Activated CD8-positive, alpha-beta memory T cell treated with anti-CD3 and anti-CD28 coated beads, Interleukin-2, amount 50 U/mL, for 4 hours (primary cell): ENCODE measurements at regions not wholly inside any gene's neighbourhood (a gene's known extent, or its start where the extent isn't known, plus 50 kb on each side); places are given as distances from the start of the nearest gene placed in this dataset.
"Not testable (repeated sequence)": the region's sequence is repeated elsewhere in the genome, so short reads cannot be mapped to it uniquely, and the experiment has no call there.

Experiments used
- DNase-seq: peaks from one replicate; pipeline ENCODE4 v3.0.0-alpha.2; 2020

DNA sequence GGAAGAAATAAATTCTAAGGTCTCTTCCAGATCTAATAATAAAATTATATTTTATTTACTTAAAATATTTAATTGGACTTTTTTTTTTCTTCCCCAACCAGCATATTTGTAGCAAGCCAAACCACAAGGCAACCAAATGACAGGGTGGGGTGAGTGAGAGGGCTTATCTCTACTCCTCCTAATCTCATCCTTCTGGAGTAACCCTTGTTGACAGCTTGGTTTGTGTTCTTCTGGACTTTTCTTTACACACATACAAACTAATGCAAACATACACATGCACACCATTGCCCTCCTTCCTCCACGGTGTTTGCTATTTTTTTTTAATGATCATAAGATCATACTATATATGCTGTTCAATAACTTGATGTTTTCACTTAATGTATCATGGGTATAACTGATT lies 383.1 kb downstream of the DLEU7 start:
- no peak for DNase-seq

DNA sequence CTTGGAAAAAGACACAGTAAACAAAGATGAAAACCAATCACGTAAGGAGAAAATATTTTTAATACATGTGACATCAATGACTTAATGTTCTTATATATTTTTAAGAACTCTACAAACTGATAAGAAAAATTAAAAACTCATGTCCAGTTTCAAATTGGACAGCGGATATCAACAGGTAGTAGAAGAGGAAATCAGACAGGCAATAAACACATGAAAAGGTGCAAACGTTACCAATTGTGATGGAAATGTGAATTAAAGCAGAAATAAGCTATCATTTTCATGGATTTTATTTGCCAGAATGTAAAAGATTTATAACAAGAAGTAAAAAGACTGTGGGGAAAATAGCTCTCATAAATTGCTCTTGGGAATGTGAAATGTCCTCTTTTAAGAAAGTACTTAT lies 382.3 kb downstream of the DLEU7 start:
- no peak for DNase-seq

DNA sequence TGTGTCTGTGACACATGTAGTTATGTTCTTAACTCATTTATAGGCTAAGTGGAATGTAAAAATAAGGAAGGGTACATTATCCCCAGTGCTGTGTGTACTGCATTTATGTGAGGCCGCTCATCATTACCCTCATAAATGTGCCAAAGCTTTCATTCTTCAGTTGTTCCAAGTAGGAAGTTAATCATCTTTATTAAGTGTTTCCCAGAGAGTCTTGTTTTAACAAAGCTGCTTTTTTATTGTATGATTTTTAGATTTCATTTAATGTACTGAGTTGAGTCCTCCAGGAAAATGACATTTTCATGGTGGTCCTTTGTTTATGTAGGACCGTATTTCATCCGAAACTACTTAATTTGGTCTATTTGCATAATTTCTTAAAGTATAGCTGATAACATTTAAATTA lies 379.8 kb downstream of the DLEU7 start:
- no peak for DNase-seq

DNA sequence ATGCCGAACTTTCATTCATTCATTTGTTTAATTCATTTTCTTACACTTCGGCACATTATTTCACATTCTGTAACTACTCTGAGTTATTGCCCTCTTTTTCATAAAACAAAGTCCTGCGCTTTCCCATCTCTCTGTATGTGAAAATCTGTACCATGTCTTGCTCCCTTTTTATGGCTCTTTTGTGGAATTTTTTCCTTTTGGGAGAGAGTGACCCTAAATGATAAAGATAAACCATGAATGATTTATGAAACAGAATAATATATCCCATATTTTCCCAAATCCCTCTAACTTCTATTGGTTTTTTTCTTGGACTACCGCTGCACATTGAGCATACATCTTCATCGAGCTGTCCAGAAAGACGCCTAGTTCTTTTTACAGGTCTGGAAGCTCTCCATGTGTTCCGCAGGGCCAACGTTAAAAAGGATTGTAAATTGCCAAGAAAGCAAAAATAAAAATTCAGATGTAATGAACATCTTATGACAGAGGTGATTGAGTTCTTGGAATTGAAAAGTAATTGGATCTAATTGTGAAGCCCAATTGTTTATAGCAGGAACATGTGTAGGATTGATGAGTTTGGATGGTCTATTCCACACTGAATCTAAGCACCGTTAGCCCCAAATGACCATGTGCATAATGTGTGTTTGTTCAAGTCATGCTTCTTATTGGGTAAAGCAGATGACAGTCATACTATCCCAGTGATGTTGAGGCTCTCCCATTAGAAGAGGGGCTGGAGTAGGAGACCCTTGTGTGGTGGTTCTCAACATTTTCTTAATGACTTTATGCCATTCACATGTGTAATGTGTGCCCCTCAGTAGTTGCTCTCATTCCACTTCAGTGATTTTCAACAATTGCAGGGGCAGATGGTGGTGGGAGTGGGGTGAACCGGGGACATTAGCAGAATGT lies 378.9 kb downstream of the DLEU7 start:
- DNase-seq, result no peak

DNA sequence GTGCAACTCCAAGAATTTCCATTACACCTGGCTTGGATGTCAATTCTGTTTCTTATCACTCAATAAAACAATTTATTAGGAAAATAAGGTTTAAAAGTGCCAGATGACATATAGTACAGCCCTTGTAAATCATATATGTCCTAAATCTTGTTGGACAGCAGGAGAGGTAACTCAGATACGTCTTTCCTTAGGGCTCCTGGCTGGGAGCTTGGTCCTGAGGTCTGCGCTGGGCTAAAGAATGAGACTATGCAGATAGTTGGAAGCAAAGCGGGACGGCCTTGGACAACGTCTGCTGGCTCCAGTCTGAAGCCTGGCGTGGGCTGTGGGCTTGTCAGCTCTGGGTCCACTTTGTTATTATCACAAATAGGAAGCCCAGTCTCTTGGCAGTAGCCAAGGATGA lies 377.0 kb downstream of the DLEU7 start:
- DNase-seq, result no peak

DNA sequence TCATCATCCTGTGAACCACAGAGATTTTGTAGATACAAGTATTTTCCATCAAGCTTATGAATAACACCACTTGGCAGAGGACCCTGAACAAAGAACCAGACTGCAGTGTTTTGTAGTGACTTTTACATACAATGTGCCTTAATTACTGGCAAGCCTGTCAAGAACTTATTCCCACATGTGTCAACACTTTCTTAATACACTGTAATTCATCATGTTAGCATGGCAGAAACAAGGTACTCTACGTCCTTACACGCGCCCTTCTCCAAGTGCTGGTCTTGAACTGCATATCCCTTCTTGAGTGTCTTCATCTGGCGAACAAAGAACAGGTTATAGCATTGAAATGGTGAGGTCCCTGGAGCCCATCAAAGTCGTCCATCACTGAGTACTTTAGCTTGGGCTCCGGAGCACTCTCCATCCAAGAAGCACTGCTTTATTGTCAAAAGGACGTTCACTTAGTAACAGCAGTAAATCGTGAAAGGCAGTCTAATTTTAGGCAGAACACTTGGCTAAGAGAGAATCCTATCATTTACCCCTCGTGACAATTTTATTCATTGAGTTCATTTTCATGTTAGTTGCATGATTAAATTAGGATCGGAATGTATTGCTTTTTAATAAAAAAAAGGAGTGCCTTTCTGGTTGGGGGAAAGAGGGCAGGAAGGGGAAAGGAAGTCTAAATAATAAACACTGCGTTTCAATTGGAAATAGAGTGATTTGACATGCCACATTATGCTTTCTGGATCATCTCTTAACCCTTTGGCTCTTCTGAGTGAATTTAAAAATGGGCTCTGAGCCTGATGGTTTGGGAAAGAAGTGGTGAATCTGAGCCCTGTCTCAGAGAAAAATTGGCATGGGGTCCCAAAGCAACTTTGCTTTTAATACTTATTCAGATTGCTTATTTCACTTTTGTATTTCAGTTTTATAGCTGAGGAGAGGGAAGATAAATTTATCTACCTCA lies 376.1 kb downstream of the DLEU7 start:
- DNase-seq, result no peak

DNA sequence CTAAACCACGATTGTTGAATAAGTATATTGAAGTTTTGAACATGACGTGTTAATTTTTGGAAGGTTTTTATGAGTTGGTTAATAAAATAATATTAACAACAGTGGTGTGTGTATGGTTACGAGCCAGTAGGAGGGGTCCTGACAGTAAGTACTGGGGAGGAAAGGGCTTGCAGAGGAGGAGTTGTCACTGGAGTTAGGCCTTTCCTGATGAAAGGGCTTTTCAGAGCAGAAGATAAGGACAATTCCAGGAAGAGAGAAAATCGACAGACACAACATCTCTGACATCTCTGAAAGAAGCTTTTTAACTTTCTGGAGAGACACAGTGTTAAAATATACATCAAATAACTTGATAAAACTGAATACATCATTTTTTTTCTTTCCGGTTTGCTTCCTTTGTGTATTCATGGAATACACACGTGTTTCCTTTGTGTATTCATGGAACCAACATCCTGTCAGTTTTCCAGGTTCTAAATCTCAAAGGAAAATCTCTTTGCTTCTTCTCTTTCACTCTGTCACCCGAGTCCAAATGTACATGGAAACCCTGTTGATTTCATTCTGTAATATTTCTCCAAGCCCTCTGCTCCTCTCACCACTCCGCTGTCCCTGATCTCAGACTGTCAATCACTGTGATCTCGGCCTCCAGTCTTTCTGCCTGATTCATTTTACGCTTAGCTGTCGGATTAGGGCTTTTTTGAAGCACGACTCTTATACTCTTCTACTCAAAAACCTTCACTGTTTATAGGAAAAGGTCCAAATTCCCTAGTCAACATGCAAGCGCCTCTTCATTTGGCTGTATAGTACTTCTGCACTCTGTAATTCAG lies 374.4 kb downstream of the DLEU7 start:
- DNase-seq, result no peak

DNA sequence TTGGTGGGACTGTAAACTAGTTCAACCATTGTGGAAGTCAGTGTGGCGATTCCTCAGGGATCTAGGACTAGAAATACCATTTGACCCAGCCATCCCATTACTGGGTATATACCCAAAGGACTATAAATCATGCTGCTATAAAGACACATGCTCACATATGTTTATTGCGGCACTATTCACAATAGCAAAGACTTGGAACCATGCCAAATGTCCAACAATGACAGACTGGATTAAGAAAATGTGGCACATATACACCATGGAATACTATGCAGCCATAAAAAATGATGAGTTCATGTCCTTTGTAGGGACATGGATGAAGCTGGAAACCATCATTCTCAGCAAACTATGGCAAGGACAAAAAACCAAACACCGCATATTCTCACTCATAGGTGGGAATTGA lies 370.4 kb downstream of the DLEU7 start:
- not testable (repeated sequence) for DNase-seq

DNA sequence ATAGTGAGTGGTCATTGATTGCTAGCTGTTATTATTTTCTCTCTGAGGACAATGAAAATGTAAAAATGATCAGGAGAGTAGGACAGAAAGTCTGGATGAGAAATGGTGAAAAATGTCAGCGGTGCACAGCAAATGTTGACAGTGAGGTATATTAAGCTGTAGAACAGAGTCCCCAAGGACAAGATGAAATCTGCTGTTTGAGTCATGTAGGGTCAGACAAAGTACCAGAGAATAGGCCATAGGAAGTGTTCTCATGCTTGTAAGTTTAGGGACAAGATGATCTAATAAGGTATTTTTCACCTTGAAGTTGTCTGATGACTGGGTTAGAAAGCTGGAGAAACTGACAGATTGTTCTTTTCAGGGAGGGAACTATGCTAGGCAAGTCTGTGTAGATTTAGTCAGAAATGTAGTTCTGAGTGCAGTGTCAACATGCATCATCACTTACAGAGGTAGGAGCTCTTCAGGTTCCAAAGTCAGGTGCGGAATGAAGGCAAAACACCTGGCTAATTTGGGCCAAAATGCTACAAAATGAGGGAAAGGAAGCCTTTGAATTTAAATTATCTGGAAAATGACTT lies 369.3 kb downstream of the DLEU7 start:
- no peak for DNase-seq

DNA sequence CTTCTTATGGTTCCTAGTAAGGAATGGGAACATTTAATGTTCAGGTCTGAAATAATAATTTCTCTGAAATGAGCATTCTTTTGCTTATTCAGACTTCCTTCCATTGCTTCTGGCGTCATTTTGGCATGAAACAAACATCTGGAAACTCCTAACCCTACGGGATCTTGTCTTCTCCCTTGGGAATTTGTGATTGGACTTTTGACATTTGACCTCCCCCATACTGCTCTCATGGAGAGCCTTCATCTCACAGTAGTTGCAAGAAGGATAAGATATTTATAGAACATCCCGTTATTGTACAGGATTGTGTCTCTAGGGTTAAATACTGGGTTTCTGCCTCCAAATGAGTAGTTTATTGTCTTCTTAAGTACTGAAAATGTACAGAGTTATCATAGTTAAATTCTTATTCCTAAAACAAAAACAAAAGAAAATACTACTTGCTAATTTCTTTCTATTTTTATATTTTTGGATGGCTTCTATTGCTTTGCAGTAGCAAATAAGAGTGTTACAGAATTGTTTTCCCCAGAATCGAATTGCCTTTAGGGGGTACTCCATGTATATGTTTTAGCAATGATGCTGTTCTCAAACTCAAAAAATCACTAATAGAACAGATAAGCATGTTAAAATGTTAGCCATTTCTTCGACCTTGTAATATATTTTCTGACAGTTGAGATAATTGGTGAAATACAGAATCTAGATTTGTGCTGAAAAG lies 366.8 kb downstream of the DLEU7 start:
- no peak for DNase-seq

DNA sequence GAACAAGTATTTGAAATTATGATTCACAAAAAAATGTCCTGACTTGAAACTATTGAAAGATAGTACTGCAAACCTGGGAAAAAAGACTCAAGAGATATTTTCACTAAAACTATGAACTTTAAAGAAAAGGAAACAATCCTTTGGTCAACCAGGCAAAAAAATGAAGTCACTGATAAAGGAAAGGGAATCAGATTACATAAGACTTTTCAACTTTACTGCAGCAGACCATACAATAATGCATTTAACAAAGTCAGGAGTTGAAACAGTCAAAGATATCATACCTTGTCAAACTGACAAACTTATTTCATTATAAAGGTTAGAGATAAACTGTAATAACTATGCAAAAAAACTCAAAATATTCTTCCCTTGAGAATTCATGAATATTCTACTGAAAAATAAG lies 361.6 kb downstream of the DLEU7 start:
- DNase-seq, result no peak

DNA sequence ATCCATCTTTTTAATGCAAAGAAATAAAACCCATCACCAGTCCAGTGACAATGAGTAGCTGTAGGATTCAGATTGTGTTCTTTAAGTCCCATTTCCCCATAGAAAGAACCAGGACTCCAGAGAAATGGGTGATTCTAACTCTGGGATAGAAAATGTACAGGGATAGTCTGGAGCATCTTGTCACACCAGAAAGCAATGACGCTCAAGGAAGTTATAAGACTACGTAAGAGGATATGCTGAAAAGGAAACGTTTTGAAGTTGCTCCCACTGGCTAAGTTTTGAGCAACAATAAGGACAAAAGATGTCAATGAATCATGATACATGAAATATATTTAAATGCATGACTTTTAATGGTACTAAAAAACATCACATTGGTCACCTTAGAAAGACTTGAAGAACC lies 360.1 kb downstream of the DLEU7 start:
- no peak for DNase-seq

DNA sequence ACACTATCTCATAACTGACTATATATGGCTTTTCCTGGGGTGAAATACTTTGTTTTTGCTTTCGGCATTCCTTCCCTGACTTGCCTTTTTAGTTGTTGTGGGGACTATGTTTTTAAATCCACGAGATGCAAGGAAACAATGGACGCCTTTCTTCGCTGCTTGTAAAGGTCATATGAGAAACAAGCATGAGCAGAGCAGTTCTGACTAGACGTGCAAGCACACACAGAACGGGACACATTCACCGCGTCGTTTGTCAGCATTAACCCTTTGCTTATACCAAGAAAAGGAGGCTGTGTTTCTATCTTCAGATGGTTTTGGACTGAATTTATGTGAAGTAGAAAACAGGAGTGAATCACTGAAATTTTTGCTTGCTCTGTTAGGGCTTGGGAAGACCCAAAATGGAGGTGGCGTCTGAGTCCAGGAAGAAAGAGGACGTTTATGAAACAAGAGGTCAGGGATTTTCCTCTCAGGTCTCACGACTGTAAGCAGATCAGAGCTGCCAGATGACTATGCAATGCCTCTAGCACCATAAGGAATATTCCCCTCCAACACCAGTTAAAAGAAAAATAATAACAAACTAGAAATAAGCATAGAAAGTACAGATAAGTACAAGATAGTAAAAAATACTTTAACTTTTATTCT lies 358.9 kb downstream of the DLEU7 start:
- no peak for DNase-seq

DNA sequence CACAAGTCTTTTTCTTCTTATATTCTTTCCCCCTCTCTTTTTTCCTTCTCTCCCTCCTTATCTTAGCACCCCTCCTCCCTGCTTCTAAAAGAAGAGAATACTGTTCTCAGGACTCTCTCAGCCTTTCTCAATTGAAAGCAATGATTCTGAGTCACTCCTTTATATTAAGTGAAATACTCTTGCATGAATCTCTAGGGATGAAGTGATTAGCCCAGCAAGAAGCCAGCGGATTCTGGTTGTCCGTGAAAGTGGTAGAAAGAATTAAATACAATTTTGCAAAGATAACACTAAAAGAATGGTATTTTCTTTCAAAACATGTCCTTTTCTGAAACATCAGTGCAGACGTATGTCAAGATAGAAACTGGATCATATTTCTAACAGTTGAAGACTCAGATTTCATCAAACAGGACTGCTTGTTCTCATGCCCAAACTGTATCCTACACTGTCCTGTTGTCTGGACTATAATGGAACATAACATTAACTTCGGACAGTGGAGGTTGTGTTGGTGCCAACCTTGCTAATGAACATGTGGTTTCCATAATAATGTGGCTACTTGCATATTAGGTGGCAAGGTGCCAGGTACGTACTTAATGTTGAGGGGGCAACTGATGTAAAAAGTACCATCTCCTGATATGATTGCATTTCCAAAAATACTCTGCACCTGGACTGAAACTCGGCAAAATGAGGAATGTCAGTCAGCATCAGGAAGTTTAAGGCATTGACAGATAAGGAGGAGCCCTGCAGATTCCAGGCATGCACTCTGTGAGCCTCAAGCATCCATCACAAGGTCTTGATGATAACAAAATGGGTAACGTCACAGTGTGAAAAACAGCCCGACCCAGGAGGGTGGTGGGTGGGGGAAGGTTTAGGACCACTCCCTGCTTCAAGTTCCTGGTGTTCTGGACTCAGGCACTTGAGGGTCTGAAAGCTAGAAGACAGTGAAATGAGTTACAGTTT lies 357.2 kb downstream of the DLEU7 start:
- no peak for DNase-seq

DNA sequence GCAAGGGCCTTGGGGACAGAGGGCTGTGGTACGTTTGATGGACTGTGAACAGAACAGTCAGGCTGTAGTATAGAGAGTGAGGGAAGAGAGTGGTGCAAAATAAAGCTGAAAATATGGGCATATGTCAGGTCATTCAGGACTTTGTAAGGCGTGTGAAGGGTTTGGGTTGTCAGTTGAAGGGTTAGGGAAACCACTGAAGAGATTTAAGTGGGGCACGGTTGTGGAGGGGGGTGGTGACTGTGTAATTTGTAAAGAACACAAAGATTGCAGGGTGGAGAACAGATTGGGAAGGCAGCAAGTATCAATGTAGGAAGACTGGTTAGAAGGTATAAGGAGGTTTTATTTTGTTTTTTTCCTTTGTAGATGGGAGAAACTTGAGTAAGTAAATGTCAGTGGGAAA lies 349.8 kb downstream of the DLEU7 start:
- no peak for DNase-seq

DNA sequence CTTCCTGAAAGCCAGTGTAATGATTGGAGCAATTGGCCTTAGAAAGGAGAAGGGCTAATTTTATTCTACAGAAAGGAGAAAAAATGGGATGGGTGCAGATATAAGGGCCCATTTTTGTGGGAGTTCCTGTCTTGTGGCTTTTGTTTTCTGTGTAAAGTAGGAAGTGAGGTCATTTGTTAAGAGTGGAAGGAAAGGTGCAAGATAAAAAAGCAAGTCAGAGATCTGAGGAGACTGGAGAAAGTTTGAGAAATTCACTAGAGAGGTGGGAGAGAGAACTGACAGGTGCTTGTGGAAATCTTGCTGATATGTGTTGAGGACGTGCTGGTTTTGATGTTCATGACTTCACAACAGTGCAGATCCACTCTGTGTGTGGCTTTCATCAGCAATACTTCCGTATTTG lies 349.4 kb downstream of the DLEU7 start:
- DNase-seq, result no peak

DNA sequence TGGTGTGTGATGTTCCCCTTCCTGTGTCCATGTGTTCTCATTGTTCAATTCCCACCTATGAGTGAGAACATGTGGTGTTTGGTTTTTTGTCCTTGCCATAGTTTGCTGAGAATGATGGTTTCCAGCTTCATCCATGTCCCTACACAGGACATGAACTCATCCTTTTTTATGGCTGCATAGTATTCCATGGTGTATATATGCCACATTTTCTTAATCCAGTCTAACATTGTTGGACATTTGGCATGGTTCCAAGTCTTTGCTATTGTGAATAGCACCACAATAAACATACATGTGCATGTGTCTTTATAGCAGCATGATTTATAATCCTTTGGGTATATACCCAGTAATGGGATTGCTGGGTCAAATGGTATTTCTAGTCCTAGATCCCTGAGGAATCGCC lies 340.3 kb downstream of the DLEU7 start:
- not testable (repeated sequence) for DNase-seq

DNA sequence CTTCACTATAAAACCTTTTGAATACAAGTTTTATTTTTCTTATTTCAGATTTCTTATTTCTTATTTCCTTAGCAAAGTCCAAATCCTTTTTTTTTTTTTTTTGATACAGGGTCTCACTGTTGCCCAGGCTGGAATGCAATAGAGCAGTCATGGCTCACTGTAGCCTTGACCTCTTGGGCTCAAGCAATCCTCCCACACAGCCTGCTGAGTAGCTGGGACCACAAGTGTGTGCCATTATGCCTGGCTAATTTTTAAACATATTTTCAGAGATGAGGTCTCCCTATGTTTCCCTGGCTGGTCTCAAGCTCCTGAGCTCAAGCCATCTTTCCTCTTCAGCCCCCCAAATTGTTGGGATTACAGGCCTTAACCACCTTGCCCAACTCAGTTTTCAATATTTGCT lies 334.3 kb downstream of the DLEU7 start:
- no peak for DNase-seq

DNA sequence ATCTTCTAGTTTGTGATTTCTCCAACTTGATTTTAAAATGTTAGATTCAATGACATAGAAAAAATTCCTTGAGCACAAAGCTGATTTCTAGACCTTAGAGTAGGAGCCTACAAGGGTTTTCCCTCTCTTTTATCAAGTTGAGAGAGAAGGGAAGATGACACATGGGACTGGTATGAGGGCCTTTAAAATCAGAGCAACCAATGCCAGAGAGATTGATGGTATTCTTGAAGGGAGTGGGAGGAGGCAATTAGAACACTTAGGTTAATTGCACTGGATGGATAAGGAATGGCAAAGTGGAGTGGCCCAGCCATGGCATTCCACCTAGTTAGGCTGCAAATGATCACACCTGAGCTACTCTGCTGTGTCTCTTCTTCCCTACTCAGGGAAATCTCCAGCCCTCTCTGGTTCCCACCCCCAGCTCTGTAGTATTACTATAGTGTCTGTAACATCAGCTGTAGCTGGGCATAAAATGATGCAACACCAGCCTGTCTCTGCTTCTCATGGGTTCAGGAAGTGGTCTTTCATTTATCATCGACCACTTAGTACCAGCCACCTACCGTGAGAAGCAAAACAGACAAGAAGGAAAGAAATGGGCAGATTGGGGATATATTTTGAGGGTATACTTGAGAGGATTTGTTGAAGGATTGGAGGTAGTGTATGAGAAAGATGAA lies 333.6 kb downstream of the DLEU7 start:
- no peak for DNase-seq
